GM19397 (cell line): ENCODE measurements at regions not wholly inside any gene's neighbourhood (a gene's known extent, or its start where the extent isn't known, plus 50 kb on each side); places are given as distances from the start of the nearest gene placed in this dataset.

Source experiments
- ATAC-seq: cut with Tn5 transposase; IDR thresholded peaks from one replicate; pipeline ENCODE4 v1.9.1; 2021; ENCODE audit warnings: mild to moderate bottlenecking, moderate library complexity; ENCODE audit not compliant: unreplicated experiment

DNA sequence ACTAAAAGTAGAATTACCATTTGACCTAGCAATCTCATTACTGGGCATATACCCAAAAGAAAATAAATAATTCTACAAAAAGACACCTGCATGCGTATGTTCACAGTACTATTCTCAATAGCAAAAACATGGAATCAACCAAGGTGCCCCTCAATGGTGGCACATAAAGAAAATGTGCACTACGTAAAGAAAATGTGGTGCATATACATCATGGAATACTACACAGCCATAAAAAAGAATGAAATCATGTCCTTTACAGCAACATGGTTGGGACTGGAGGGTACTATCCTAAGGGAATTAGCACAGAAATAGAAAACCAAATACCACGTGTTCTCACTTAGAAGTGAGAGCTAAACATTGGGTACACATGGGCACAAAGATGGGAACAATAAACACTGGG, 250.7 kb upstream of the TNP1 start:
- no peak for ATAC-seq

DNA sequence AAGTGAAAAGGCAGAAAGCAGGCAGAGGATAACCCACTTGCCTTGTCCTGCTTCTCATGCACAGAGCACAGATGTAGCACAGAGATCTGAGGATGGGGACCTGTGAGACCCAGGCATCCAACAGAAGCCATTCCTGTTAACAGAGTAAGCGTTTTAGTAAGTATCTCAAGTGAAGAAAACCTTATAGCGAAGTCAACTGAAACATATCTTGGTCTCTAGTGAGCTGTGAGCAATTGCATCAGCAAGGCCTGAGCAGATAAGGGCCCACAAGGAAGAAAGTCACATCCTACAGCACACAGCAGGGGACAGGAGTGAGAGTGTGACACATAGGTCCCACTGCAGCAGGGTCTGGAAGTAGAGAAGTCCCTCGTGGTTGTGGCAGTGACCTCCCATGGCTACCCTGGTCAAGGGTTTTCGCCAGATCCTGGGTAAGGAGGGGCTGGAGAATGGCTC, 248.7 kb upstream of the TNP1 start:
- no peak for ATAC-seq

DNA sequence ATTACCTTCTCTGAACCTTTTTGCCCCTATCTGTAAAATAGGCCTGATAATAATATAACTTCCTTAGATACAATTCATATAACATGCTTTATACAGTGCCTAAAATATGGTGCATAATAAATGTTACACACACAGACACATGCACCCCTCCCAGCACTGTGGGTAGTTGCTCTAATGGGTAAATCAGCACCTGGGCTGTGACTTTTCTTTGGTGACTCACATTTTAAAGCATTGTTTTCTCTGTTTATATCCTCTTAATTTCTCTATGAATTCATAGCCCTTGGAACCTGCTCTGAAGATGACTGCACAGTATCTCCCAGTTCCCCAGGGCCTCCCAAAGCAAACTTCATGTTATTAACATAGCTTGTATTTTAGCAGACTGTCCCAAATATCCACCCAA, 248.2 kb upstream of the TNP1 start:
- no peak for ATAC-seq

DNA sequence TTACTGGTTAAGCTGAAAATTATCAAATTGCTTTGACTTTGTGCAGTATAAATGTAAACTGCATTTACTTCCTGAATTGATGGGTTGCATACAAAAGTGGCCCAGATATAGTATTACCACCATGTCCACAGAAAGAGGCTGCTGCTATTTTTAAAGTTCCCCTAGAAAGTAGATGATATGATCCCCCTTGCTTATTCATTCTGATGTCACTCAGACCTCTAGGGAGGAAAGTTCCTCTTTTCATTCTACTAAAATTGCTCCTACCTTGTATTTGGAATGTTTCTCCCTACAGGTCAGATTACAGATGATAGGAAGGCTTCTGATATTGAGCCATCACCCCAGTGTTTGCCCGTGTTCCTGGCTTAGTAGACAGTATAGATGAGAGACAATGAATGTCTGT, 247.6 kb upstream of the TNP1 start:
- no peak for ATAC-seq

DNA sequence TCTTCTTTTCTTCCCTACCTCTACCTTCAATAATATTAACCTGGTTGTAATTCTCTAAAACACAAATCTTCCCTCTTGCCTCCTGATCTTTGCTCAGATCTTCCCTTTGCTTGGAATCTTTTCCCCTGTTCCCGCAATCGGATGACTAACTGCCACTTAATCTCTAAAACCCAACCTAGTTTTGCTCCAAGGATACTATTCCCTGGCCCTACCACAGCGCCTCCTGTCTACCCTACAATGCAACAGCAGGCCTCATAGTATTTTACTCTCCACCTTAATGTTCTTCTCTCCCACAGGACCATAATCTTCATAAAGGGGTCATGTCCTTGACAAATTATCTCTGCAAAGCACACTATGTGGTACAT, 246.8 kb upstream of the TNP1 start:
- no peak for ATAC-seq

DNA sequence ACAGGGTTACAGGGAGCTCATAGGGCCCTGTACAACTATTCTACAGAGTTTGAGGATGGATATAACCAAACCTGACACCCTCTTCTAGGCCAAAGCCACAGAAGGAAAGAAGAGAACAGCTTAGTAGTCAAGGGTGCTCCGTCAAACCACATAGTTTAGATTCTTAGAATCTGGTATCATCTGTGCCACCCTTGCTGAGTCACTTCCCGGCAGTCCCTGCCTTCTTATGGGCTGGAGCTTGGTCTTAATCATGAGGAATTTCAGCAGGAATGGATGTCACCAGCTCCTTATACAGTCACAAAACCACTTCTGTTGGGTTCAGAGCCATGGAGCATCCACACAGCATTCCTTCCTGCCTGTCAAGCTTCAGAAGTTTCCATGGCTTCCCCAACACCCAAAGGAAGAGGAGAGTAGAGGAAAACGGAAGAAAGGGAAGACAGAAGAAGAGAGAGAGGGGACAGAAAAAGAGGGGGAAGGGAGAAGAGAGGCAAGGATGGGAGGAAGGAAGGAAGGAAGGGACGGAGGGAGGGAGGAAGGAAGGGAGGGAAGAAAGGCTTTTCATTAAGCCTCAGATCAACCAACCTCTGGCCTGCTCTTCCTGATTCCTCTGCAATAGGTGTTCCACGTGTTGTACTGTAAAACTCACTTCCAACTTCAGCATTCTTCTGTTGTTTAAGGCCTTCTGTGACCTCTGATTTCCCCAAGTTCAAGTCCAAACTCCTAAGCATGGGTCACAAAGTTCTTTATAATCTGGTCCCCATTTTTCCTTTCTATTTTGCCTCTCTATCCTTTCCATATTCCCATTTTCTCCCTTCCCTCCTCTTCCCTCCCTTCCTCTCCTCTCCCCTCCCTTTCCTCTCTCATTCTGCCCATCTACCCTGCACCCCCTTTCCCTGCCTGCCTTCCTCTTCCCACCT, 246.1 kb upstream of the TNP1 start:
- ATAC-seq: no peak

DNA sequence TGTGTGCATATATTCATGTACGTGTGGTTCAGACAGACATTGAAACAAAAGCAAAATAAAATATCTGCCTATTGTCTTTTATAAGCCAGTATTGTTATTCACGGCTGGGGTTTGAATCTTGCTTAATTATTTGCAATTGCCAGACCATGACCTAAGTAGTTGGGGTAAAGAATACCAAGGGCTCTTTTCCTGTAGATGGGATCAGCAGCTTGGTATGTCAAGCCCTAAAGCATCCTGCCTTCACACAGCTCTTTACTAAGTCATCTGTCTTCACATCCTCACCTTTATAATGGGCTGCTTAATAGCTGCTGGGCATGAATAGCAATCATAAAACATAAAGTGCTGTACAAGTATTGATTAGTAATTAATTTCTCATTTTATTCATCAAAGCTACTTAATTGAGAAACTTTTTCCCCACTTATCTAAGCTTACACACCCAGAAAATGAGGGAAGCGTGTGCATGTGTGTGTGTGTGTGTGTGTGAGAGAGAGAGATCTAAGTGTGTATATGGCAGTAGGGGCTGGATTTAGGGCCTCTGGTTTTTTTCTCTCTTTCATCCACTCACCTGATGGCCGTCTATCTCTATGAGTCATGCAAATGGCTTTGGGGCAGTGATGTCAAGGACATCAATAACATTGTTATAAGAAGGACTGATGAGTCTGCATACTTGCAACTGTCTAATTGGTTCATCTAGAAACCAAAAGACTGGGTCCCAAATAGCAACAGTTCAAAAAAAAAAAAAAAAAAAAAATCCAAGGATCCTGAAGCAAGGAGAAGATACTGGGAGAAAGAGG, 244.1 kb upstream of the TNP1 start:
- ATAC-seq: no peak

DNA sequence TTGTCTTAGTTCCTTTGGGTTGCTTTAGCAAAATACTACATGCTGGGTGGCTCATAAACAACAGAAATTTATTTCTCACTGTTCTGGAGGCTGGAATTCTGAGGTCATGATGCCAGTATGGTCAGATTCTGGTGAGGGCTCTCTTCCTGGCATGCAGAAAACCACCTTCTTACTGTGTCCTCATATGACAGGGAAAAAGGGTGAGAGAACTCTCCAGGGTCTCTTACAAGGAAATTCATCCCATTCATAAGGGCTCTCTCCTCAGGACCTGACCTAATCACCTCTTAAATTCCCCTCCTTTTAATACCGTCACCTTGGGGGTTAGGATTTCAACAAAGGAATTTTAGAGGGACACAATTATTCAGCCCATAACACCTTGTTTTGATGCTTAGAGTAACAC, 243.1 kb upstream of the TNP1 start:
- no peak for ATAC-seq

DNA sequence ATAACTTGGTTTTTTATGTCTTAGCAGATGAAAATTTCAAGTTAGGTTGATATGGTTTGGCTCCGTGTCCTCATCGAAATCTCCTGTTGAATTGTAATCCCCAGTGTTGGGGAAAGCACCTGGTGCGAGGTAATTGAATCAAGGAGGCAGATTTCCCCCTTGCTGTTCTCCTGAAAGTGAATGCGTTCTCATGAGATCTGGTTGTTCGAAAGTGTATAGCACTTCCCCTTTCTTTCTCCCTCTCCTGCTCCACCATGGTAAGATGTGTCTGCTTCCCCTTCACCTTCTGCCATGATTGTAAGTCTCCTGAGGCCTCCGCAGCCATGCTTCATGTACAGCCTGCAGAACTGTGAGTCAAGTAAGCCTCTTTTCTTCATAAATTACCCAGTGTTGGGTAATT, 242.1 kb upstream of the TNP1 start:
- no peak for ATAC-seq

DNA sequence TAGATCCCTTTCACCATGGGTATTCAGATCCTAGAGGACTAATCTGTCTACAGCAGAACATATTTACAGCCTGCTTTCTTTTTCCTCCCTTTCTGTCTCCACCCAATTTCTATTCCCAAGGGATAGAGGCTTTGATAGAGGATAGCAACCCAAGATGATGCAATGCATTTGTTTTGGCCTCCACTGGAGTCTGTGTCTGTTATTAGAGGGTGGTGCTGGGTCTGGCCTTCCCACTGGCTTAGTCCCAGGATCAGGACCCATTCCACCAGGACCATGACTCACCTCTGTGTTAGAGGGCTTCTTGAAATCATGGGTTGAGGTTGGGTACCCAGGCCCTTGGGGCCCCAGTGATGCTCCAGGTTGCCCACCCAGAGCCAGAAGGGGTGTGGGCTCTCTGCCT, 239.7 kb upstream of the TNP1 start:
- ATAC-seq: no peak

DNA sequence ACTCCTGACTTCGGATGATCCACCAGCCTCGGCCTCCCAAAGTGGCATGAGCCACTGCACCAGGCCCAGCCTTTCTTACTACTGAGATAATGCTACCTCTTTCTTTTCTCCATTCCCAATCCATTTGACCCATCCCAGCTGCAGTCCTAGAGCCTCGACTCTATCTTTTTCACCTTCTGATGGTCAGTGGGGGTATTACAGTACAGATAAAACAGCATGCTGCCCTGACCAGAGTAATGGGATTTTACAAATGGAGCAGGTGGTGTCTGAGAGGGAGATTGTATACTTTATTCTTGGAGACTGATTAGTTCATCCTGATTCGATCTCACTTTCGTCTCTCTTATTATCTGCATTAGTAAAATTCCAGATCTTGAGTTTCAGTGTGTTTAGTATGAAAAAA, 238.6 kb upstream of the TNP1 start:
- no peak for ATAC-seq

DNA sequence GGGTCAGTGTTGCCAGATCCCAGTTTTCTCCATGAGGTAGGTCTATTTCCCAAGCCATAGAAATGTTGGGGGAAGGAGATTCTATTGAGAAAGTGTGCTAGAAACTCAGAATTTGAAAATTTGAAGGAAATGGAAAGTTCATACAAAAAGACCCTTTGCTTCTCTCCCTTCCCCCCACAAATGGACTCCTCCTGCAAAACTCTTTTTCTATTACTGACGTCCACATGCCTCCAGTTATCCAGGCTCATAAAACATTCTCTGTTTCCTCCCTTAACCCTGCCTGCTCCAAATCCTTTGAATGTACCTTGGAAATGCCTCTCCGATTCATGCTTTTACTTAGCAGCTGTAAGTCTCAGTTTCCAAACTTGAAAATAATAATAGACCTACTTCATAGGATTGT, 237.5 kb upstream of the TNP1 start:
- no peak for ATAC-seq

DNA sequence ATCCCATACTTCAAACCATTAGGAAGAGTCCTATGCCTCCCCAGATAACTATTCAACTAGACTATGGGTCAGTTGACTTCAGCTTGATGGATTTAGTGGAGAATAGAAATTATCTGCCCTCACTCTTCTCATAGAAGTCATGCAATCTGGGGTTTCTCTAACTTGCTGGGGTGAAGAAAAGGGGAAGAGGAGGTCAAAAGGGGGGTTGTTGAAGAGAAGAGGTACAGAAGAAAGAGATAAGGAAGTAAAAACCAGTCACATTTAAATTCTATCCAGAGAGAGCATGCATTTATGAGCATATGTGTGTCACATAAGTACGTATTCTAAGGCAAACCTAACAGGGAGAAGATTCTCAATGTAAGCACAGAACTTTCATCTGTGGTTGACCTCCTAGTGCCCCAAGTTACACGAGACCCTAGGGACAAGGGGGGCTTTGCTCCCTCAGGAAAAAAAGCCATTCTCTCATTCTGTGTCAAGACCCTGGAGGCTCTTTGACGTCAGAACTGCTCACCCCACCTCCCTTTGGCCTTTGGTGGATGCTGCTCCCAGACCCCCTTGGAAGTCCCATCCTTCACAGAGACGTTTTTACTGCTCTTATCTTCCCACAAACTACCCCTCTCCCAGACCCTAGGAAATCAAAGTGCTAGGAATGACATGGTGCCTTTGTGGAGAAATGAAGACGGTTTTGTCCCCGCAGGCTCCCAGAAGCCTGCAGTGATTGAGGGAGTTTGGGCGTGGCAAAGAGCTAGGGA, 236.8 kb upstream of the TNP1 start:
- ATAC-seq: no peak

DNA sequence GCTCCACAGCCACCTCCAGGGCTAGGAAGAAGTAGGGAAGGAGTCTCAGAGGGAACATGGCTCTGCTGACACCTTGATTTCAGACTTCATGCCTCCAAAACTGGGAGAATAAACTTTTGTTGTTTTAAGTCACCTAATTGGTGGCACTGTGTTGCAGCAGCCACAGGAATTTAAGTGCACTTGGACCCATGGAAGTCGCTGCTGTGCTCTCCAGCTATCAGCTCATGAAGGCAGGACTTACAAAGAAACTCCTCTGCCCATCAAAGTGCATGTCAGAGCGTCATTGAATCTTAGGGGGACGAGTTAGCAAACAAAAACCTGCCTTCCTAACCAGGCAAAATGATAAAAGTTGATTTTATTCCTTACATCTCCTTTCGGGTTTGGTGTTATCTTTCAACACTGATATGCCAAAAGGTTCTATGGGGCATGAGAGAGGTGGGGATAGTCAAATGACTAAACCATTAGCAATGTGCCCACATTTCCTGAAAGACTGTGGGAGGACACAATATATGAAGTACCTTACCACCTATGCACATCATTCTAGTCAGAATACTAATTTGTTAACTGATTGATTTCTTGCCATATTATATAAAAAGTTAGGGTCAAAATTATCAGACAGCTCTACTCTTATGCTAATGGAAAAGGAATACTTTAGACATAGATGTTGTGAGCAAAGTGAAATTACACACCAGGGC, 235.8 kb upstream of the TNP1 start:
- no peak for ATAC-seq

DNA sequence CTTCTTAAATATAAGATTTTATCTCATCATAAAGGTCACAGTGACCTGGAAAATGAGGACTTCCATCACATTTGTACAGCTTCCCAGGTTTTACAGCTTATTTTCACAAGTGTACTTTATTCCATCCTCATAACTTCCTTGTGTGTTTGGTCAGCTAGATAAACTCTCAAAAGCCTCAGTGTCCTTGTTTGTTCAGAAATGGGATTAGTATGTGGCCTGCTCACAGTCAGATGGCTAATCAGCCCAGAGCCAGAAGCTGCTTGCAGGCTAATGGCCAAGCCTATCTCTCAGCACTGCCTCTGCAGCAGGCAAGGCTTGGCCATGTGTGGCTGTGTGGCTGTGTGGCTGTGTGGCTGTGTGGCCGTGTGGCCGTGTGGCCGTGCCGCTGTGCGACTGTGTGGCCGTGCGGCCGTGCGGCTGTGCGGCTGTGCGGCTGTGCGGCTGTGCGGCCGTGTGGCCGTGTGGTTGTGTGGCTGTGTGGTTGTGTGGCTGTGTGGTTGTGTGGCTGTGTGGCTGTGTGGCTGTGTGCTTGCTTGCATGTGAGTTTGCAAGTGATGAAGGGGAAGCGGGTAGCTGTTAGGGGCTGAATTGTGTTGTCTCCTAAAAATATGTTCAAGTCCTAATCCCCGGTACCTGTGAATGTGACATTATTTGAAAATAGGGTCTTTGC, 233.0 kb upstream of the TNP1 start:
- no peak for ATAC-seq

DNA sequence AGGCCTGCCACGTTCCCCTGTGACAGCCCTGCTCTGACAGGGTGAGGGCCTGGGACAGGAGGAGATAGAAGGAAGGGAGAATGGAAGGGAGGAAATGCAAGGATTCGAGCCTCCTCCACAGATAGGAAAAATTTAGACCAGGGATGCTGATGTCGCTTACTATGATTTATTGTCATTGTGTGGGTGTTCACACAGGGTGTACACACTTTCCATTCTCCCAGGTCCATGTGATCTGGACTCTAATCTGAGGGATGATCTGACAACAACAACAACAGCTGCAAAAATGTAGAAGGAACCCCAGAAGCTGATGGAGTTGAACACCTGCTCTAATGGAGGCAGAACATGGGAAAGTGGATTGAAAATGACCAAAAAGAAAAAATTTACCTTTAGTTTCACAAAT, 231.7 kb upstream of the TNP1 start:
- ATAC-seq: no peak

DNA sequence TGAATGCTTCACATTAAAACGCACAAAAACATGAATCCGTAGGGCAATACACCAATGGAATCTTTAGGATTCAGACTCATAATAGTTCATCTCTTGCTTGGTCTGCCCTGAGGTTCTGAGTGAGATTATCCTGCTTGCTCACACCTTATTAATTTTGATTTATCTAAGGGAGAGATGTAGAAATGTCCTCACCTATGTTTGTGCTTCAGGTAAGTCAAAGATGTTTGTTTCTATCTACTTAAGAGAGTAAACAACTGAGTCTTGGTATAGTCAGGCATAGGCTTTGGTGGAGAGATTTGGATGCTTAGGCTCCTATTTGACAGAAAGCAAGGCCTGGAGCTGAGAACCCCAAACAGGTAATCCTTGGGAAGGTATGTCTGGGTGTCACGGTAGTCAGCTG, 231.0 kb upstream of the TNP1 start:
- ATAC-seq: no peak

DNA sequence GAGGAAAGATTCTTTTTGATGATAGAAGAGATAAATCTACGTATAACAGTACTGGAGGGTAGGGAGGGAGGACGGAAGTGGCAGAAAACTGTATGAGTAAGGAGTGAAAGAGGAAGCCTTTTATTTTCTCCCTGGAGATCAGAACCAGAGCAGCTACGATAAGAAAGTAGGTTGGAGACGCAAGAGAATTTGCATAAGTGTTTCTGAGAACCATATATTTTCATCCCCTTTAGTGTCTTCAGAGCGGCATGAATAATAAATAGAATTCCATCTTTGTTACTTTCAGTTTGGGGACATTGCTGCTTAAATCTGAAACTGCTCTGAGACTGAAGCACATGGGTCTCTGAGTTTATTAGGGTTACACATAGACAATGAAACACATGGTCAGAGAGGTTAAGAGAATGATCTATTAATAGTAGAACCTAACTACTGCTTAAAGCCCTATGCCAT, 230.2 kb upstream of the TNP1 start:
- ATAC-seq: peak; percentile 71

DNA sequence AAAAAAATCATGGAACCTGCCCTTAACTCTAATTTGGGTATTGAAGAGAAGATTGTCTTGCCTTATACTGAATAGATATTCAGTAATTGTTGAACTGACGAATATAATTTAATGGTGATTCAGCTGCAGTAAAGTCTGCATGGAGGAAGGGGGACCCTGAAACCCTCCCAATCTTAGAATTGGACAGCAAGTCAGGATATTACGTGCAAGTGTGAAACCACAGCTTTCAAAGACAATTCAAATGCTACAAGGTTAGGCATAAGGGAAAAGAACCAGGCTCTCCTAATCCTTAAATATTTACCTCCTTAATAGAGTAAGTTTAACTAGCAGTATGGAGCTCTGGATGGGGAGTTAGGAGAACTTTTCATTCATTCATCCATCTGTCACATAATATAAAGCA, 226.9 kb upstream of the TNP1 start:
- ATAC-seq: no peak

DNA sequence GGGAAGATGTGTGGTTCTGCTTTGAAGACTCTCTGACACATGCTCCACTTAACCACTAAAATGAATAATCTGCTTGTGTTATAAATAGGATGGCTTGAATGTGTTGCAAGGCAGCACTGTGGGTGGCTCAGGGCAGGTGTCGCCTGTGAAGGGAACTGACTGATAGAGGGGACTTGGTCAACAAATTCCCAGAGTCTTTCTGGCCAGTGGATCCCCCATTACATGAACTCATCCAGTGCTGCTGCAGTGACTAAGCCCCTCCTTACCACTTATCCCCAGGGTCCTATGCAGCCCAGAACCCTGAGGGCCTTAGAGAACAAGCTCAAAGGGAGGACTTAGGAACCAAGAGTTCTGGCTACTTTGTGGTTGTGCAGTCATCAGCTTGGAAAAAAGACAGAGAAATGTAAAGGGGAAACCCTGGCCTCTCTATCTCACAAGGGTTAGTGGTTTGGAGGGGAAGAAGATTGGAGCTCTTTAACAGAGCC, 226.2 kb upstream of the TNP1 start:
- ATAC-seq: no peak
